HepG2 (cell line): ENCODE measurements at regions not wholly inside any gene's neighbourhood (a gene's known extent, or its start where the extent isn't known, plus 50 kb on each side); places are given as distances from the start of the nearest gene placed in this dataset.

Experiments used
- ATAC-seq: fragments of 200-7000 bp; cut with Tn5 transposase; 3 replicates; pipeline ENCODE4 v1.9.1; 2020; ENCODE audit warnings: mild to moderate bottlenecking, moderate library complexity
- BruUV-seq: library from RNA; stranded (reverse); fragments of 400-500 nt; replicated peaks from 2 replicates; lab custom pipeline; 2021; lab: Mats Ljungman, UMichigan
- CTCF ChIA-PET: fragments of 300-600 bp; formaldehyde crosslinking; extraction: SDS; loops from one replicate; lab custom pipeline; 2021; ENCODE audit warnings: low total read pairs, inconsistent platforms, low intra/inter-chr PET ratio; lab: Yijun Ruan, JAX
- POLR2A ChIA-PET: fragments of 350-600 bp; sonication (Branson Sonifier 250); formaldehyde crosslinking; loops from one replicate; lab custom pipeline; 2020; ENCODE audit warnings: antibody characterized with exemption, inconsistent platforms; lab: Yijun Ruan, JAX
- DNase-seq: peaks from one replicate; pipeline ENCODE4 v3.0.0-alpha.2; 2015; ENCODE audit warnings: low spot score
- FAIRE-seq: peaks from 3 replicates; lab custom pipeline; 2011; peaks lifted over from hg19 to GRCh38; lab: Jason Lieb, UNC
- H2AFZ ChIP-seq: one replicate; pipeline ENCODE4 v1.6.1; 2011; ENCODE audit warnings: low read length, inconsistent platforms
- H3K27ac ChIP-seq: fragments of 300-600 bp; 3 replicates; pipeline ENCODE4 v1.8.0; 2011; ENCODE audit warnings: mixed run types, mild to moderate bottlenecking, mixed read lengths, low read length, inconsistent platforms; ENCODE audit not compliant: insufficient read depth; ENCODE audit errors: extremely low read length
- H3K27me3 ChIP-seq, 2 experiments: fragments of 200-600 bp in 1 of 2; 2 replicates in 1 of 2; 3 replicates in 1 of 2; pipeline versions ENCODE4 v1.6.0 to v1.8.0; 2011; ENCODE audit warnings: low read length in 2 of 2, mild to moderate bottlenecking in 2 of 2, moderate library complexity in 2 of 2, inconsistent platforms in 1 of 2; ENCODE audit not compliant: insufficient read depth in 2 of 2, control insufficient read depth in 1 of 2
- H3K36me3 ChIP-seq, 2 experiments: fragments of 200-600 bp in 1 of 2; replicated peaks in 1 of 2; 2 replicates in 1 of 2; 3 replicates in 1 of 2; pipeline versions ENCODE4 v1.5.1 to v1.8.0; 2011; ENCODE audit warnings: low read length in 2 of 2, inconsistent platforms in 1 of 2; ENCODE audit not compliant: insufficient read depth in 2 of 2, control insufficient read depth in 1 of 2
- H3K4me1 ChIP-seq: 2 replicates; pipeline ENCODE4 v1.5.1; 2012; ENCODE audit warnings: low read length, inconsistent platforms; ENCODE audit not compliant: insufficient read depth
- H3K4me2 ChIP-seq: 2 replicates; pipeline ENCODE4 v1.6.0; 2011; ENCODE audit warnings: low read depth, low read length, inconsistent platforms
- H3K4me3 ChIP-seq, 3 experiments: fragments of 200-600 bp in 1 of 3; sonication (generic), shearing (Covaris generic) in 1 of 3; replicated peaks in 1 of 3; 2 replicates each; pipeline ENCODE4 v1.5.1; 2011 to 2016; ENCODE audit warnings: low read length in 3 of 3, inconsistent platforms in 2 of 3, low read depth in 2 of 3, mild to moderate bottlenecking in 2 of 3, control low read depth in 1 of 3, mixed read lengths in 1 of 3; ENCODE audit not compliant: insufficient read depth in 1 of 3
- H3K79me2 ChIP-seq: one replicate; pipeline ENCODE4 v1.6.1; 2011; ENCODE audit warnings: low read length, inconsistent platforms; ENCODE audit not compliant: insufficient read depth
- H3K9ac ChIP-seq: 2 replicates; pipeline ENCODE4 v1.6.0; 2011; ENCODE audit warnings: mild to moderate bottlenecking, low read depth, low read length, inconsistent platforms; ENCODE audit not compliant: insufficient read depth
- H3K9me3 ChIP-seq: 2 replicates; pipeline ENCODE4 v1.5.1; 2012; ENCODE audit warnings: mild to moderate bottlenecking, low read length
- H4K20me1 ChIP-seq: 2 replicates; pipeline ENCODE4 v1.6.0; 2011; ENCODE audit warnings: inconsistent platforms, mild to moderate bottlenecking, low read length, moderate library complexity; ENCODE audit not compliant: insufficient read depth
- CCDC6 ChIP-seq: sonication (generic); formaldehyde crosslinking; IDR thresholded peaks from 2 replicates; pipeline ENCODE4 v1.8.1; 2022; ENCODE audit warnings: mild to moderate bottlenecking, missing genetic modification reagents, moderate library complexity
- KIAA2018 ChIP-seq: sonication (generic); formaldehyde crosslinking; IDR thresholded peaks from 2 replicates; pipeline ENCODE4 v1.5.0; 2020; ENCODE audit warnings: mild to moderate bottlenecking, missing genetic modification reagents, borderline replicate concordance
- MTERF4 ChIP-seq: sonication (generic); formaldehyde crosslinking; IDR thresholded peaks from 2 replicates; pipeline ENCODE4 v1.8.0; 2023; ENCODE audit warnings: mild to moderate bottlenecking, missing genetic modification reagents
- PAXIP1 ChIP-seq: sonication (generic); formaldehyde crosslinking; conservative IDR thresholded peaks from 2 replicates; pipeline ENCODE4 v1.4.0; 2020; ENCODE audit warnings: mild to moderate bottlenecking, missing genetic modification reagents, moderate library complexity
- RAD51 ChIP-seq: fragments of 450-650 bp; IDR thresholded peaks from 2 replicates; pipeline ENCODE4 v1.6.1; 2016; ENCODE audit warnings: borderline replicate concordance
- REL ChIP-seq: sonication (generic); formaldehyde crosslinking; conservative IDR thresholded peaks from 2 replicates; pipeline ENCODE4 v1.8.0; 2022; ENCODE audit warnings: mild to moderate bottlenecking, missing genetic modification reagents, moderate library complexity
- ZNF296 ChIP-seq: sonication (generic); formaldehyde crosslinking; conservative IDR thresholded peaks from 2 replicates; pipeline ENCODE4 v1.5.0; 2020; ENCODE audit warnings: mild to moderate bottlenecking, missing genetic modification reagents
- ZNF543 ChIP-seq: sonication (generic); formaldehyde crosslinking; IDR thresholded peaks from 2 replicates; pipeline ENCODE4 v1.4.0; 2020; ENCODE audit warnings: mild to moderate bottlenecking, missing genetic modification reagents
- ZNF550 ChIP-seq: sonication (generic); formaldehyde crosslinking; IDR thresholded peaks from 2 replicates; pipeline ENCODE4 v1.4.0; 2020; ENCODE audit warnings: mild to moderate bottlenecking, missing genetic modification reagents, borderline replicate concordance
- WGBS: methylation state at CpG from one replicate; pipeline ENCODE4 v1.1.6; 2017; ENCODE audit warnings: low lambda C conversion rate; 5-methylcytosine and 5-hydroxymethylcytosine counted together
- in situ Hi-C: cut with HindIII; loops from 2 replicates; pipeline ENCODE4 v1.10.0; 2017; ENCODE audit warnings: low pct_unique_long_range_greater_than_20kb; ENCODE audit not compliant: extremely low pct_ligation_motif_present
- intact Hi-C: fragments of 100-400 bp; cut with micrococcal nuclease; formaldehyde crosslinking; loops from one replicate; pipeline ENCODE4 v1.10.0; 2022; ENCODE audit not compliant: unreplicated experiment

- DNase-seq (no peak), FAIRE-seq (no peak), ATAC-seq (no peak)
- H3K79me2 ChIP-seq, result no peaks in the 10 kb centered on the region
- no peaks in the 10 kb centered on the region for H3K36me3 ChIP-seq
- no peaks in the 10 kb centered on the region for H3K9me3 ChIP-seq
- H3K4me3 ChIP-seq, result no peak overlapping the region
- BruUV-seq, result no TSS peak
- H3K4me1 ChIP-seq, result no peaks in the 10 kb centered on the region
- ChIA-PET CTCF (no interaction called here), POLR2A (no interaction called here)
- 30% methylated on average over 10 of the region's 12 CpGs for WGBS
- TF ChIP-seq KIAA2018 (CRISPR knock-in tag) (no peak), ZNF543 (CRISPR knock-in tag) (no peak), ZNF296 (CRISPR knock-in tag) (no peak), RAD51 (no peak), ZNF550 (no peak), MTERF4 (CRISPR knock-in tag) (no peak), CCDC6 (CRISPR knock-in tag) (no peak), PAXIP1 (no peak), REL (CRISPR knock-in tag) (no peak)
- H4K20me1 ChIP-seq, result no peaks in the 10 kb centered on the region
- intact Hi-C loops, result no loop called here
- no peak overlapping the region for H3K4me2 ChIP-seq
- no peak overlapping the region for H3K27ac ChIP-seq
- no peak overlapping the region for H2AFZ ChIP-seq
- H3K27me3 ChIP-seq, result no peaks in the 10 kb centered on the region
- in situ Hi-C loops, result no loop called here
- H3K9ac ChIP-seq, result no peak overlapping the region
Observed at GRCh38 chr18:10197097-10197496, 257.3 kb upstream of the APCDD1 start.
